NCI-H524 (cell line): ENCODE measurements at regions not wholly inside any gene's neighbourhood (a gene's known extent, or its start where the extent isn't known, plus 50 kb on each side); places are given as distances from the start of the nearest gene placed in this dataset.
"Not testable (repeated sequence)": the region's sequence is repeated elsewhere in the genome, so short reads cannot be mapped to it uniquely, and the experiment has no call there.

Experiments used
- DNase-seq, 2 experiments: peaks; one replicate each; lab custom pipeline; 2025; lab: John Stamatoyannopoulos, UW

DNA sequence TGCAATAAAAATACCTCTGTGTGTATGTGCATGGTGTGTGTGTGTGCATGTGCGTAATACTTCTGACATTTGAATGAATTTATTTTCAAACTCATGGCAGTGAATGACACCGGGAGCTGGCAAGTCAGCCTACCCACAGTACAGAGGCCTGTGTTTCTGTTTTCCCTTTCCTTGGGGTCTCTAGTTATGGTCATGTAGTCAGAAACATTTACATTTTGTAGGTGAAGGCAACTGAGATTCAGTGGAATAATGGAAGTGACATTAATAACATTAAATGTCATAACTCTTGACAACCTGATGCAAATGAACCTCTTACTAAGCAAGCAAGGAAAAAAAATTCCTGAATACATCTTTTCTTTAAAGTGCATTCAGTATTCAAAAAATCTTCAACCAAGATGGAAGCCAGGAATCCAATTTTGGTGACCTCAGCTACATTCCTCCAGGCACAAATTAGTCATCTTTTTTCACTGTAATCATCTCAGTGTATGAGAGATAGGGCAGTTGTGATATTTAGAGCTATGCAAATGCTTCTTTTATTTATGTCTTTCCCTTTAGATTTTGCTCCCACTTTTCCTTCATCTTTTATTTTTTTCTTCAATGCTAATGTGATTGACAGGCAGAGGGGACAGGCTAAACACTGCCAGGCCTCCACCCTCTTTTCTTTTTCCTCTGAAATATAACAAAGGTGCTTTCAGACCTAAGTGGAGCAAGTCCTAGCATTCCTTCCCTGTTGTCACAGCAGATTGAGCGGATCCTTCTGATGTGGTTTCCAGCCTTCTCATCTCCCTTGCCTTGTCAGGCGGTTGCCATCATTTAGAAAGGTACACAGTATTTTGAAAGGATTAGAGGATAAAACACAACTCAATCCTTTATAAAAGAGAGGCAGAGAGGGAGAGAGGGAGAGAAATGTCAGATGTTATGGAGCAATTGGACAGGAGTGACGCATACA lies 569.8 kb upstream of the ADAMTS16 start:
- DNase-seq, result no peak

DNA sequence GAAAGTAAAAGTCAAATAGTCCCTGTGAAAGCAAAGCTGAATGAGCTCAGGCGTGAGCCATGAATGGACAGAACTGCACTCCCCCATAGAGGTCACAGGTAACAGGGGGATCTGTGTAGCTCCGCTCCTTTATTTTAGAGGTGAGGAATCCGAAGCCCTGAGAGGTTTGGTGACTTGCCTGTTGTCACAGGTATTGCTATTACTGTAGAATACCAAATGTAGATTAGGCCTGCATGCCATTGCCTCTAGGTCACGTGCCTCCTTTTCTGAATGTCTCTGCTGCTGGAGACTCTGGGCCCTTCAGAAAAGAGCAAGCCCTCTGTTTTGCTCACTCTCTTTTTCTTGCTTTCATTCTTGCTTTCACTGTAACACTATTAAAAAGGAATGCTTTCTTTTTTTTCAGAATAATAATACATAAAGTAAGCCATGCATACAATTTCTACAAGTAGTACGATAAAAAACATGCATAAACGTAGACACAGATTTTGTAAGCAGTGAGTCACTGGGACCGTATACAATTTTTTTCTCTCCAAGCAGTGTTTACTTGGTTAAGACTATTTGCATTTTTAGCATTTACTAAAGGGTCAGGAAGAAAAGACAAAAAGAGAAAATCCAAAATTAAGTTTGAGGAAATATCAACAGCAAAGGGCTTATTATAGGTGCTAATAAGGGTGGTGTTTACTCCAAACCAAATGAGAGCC lies 568.7 kb upstream of the ADAMTS16 start:
- DNase-seq, result no peak

DNA sequence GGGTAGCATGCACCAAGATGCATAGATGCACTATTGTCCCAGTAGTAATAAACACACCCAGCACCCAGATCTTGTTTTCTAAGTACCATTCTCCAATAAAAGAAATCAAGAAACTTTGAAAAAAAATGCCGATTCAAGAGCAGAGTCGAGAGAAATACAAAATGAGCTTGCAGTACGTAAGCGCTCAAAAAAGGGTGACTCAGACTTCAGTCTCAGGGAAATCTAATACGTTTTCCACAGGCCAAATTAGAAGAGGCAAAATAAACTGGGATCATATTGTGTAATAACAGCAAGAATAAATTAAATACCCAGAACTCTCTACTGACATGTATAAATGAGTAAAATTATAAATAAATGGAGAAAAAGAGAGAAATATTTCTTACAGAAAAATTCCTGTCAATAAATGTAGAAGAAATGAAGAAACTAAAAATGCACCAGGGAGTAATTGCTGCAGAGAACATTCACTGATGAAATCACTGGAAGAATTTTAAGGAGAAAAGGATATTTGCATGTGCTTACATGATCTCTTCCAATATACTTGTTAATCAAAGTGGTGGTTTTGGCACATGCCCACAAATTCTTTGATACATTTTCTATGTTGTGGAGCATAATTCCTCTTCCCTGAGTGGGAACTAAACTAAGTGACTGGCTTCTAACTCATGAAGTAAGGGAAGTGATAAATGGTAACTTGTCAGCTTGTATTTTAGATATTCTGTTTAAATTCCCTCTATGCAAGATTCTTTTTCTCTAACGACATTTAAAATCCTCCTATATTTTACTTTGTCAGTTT lies 567.6 kb upstream of the ADAMTS16 start:
- DNase-seq, result no peak

DNA sequence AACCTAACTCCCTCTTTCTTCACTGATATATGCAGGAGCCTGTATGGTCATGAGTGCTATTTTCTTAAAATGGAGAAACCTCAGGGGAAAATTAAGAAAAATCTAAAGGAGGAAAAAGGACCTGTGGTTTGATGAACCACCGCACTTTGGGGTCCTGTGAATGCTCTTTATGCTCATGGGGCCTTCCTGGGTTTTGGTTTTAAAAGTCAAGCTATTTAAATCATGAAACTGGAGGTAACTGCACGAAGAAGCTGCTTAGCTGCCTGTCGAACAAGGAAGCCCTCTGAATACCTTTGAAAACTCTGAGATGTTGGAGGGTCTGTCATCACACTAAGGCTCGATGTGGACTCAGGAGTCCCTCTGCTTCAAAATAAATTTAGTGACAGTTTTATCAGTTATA lies 564.5 kb upstream of the ADAMTS16 start:
- DNase-seq, result no peak

DNA sequence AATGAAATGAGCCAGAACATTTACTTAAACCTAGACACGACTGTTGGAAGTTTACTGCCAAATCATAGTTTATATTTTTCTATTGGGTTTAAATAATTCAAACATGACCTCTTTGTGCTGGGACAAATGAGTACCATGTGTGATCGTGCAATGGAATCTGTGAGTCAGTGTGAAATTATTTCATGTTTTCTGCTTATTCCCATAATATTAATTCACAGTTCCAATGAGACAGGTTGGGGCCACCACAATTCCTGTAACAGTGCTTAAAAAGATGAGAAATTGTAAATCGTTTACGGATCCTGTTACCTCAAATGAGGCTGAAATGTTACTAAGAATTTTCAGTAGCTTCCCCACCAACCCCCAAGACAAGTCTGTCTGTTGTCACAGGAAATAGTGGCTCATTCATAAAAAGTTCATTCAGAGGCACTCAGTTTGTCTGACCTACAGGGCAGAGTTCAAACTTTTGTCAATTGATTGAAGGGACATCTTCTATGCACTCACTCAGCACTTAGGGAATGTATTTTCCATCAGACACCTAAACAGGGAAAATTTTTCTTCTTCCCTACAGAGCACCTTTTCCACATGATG lies 563.9 kb upstream of the ADAMTS16 start:
- no peak for DNase-seq

DNA sequence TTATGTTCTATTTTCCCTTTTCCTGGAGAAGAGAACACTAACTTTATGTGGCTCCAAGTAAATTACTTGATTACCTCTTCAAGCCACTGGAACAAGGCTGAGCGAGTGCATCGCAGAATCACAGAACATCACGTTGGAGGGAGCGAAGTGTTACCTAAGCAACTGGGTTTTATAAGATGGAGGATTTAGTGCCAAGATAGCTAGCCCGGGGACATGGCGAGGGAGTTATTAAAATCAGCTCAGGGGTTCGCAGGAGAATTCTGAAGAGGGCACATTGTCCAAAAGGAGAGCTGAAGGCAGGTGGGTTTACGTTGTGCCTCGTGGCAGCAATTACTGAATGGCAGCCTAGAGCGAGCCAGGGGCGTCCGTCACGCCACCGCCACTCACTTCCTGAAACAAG lies 563.2 kb upstream of the ADAMTS16 start:
- DNase-seq, result no peak

DNA sequence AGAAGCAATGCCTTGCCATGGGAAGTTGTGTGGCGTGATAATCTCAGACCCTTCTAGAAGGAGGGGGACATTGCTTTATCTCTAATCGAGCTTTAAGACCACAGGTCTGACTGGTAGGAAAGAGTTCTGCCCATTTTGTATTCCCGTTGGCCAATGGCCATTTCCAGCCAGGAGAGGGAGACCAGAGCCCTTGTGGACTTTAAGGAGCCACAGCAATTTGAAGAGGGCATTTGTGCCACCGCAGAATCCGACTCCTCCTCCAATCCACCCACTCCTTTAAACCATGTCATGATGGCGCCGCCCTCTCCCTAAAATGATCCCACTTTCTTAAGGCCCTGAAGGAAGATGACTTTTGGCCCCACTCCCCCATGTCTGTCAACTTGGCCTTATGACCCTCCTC lies 560.5 kb upstream of the ADAMTS16 start:
- no peak for DNase-seq

DNA sequence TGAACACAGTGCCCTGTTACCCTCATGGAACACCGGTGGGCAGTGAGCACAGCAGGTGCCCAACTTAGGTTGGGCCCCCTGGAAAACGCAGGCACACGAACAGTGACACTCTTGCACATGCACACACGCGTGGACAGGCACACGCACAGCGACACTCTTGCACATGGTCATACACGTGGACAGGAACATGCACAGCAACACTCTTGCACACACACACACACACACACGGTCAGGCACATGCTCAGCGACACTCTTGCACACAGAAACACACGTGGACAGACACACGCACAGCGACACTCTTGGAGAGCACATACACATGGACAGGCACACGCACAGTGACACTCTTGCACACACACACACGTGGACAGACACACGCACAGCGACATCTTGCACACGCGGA lies 559.4 kb upstream of the ADAMTS16 start:
- no peak for DNase-seq

DNA sequence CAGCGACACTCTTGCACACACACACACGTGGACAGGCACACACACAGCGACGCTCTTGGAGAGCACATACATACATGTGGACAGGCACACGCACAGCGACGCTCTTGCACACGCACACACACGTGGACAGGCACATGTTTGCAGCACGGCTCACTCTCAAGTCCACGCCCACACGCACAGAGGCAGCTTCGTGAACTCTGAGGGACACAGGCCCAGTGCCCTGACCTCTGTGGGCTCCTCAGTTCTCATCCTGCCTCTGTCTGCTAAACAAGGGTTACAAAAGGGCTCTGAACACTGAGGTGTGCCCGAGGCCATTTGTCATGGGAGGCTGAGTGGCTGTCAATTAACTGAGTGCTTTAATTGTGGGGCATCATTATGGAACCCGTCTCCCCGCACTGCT lies 558.8 kb upstream of the ADAMTS16 start:
- DNase-seq, result no peak

DNA sequence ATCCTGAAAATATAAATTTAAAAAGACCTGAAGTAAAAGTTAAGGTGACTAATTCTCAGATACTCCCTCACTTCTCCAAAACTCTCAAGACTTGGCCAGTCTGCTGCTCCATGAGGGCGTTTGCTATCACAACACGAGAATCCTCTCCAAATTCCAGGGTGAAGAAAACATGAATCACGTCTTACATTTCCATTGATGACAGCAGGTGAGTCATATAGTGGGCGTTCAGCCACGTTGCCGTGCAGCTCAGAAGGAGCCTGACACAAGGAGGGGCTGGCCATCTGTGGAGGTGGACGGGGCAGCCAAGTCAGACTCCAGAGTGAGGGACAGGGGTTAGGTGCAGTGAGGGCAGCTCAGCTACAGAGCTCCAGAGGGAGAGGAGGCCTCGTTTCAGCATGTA lies 555.1 kb upstream of the ADAMTS16 start:
- no peak for DNase-seq

DNA sequence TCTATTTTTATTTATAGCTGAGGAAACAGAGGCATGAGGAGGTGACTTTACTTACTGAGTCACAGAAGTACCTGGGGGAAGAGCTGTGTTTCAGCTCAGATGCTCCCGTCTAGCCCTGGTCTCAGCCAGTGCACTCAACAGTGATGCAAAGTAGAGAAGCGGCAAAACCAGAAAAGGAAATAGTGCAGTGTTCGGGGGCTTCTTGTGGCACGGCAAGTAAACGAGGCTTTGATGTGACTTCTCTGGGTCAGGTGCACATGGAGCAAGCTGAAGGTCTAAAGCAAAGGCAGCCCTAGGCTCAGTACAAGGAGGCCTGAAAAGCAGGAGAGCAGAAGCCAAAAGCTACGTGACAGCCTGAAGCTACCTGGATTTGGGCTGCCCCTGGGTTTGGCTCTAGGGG lies 526.7 kb upstream of the ADAMTS16 start:
- DNase-seq, result no peak

DNA sequence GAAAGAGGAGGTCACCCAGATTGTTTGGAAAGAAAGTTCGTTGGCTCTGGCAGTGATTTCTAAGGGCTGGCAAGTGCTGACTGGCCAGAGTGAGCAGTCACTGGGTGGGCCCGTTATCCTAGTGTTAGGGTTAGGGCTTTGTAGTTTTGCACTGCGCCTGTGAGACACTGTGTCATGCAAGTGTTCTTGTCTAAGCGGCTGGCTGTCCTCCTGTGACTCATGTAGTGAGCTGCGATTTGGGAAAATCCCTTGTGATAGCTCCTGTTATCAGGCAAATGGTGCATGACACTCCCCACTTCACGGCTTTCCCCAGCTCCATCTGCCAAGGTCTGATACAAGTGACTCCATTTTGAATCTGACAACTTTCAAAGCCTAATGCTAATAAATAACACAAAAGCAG lies 526.0 kb upstream of the ADAMTS16 start:
- DNase-seq, result peak; percentile 78 to 93

DNA sequence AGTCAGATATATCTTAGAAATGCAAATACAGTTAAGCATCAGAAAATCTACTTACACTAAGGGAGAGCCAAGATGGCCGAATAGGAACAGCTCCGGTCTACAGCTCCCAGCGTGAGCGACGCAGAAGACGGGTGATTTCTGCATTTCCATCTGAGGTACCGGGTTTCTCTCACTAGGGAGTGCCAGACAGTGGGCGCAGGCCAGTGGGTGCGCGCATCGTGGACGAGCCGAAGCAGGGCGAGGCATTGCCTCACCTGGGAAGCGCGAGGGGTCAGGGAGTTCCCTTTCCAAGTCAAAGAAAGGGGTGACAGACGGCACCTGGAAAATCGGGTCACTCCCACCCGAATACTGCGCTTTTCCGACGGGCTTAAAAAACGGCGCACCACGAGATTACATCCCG lies 524.8 kb upstream of the ADAMTS16 start:
- DNase-seq, result not testable (repeated sequence)

DNA sequence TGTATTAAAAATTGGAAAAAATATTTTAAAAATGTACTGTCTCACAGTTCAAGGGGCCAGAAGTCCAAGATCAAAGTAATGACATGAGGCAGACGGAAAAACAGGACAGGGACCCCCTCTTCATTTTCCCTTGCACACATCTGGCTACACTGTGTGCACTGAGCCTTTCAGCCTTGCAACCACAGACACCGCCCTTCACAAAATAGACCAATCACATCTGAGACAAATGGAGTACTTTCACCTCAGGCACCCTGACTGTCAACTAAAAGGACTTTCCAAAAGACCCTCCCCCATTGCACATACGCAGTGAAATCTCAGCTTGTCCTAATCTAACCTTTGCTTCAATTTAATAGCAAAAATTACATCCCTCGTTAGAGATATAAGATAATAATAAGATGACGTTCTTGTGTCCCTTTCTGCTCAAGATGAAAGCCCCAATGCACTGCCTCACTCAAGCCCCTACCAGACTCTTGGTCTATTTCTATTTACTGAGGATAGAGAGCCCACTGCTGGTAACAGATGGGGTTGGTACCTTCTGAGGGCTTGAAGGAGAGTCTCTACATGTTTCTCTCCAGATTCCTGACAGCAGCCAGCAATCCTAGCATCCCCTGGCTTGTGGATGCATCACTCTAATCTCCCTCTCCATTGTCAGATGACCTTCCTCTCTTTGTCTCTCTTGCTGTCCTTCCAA lies 514.8 kb upstream of the ADAMTS16 start:
- DNase-seq, result peak in 1 of 2 experiments; percentile 48

DNA sequence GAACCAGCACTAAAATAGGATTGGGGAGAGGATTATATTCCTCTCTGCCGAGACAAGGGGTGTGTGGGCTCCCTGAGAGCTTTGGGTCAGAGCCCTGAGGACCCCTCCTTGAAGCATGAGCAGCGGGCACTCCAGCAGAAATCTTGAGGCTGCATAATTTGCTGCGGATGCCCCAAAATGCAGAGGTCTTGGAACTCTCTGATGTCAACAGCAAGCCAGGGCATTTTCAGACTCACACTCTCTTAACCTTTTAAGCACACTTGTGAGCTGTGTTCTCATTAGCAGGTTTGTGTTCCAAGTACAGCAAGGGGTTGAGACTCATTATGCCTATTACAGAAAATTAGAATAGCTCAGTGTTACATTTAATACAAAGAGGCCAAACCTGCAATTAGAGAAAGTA lies 513.0 kb upstream of the ADAMTS16 start:
- peak; percentile 69 to 91 for DNase-seq

DNA sequence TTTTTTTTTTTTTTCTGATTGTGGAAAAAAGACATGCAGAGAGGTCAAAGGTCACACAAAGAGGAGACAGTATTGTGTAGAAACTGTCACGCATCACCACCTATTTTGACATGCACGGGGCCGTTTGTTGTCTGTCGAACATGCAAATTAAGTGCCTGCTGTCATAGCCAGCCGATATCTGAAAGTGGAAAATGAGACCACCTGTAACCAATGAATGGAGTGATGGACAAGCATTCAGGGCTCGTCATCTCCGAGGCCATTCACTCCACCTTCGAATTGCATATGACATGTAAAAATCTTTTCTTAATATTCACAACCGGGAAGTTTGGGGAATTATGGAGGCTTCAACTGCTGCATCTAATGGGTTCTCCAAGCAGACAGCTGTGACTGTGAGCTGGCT lies 512.2 kb upstream of the ADAMTS16 start:
- DNase-seq, result peak; percentile 15 to 72

DNA sequence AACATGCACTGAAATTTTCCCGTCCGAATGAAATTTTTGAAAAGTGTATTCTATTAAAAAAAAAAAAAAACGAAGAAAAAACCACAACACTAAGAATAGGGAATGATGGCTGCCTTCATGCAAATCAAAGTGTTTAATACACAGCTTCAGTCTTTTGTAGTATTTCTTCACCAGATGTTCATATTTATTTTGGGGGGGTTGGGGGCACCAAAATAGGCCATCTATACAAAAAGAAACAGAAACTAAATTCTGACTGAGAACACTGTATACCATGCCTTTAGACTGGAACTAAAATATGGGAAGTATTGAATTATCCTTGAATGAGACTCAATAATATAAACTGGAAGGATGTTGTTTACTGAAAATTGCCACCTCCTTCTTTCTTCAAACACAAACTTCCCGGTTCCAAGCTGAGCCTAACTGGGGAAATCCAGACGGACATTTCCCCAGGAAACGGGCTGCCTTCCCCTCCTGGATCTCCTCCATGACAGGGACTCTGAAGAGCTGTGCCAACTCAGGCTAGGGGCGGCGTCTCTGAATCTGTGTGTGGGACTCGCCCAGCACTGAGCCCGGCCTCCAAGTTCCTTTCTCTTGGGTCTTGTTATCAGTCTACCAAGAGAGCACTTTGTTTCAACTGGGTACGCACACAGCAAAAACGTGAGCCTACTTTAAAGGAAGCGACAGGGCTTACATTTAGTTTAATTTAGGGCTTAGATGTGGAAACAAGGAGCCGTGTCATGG lies 511.3 kb upstream of the ADAMTS16 start:
- DNase-seq, result no peak

DNA sequence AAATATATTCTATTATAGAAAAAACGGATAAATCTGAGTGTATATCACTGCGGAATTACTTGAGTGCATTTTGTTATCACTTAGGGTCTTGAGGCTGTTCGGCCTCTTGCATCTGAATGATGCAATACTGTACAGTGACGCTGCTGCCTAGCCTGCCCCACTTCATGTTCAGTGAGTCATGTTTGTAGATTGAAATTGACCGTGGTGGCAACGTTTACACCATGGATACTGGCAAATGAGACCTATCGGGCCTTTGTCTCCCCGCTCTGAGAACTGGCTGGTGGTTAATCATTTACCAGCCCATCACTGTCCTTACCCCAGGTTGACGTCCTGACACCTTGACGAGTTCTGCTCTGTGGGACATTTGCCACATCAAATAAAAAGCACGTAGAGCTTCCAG lies 510.1 kb upstream of the ADAMTS16 start:
- DNase-seq, result no peak

DNA sequence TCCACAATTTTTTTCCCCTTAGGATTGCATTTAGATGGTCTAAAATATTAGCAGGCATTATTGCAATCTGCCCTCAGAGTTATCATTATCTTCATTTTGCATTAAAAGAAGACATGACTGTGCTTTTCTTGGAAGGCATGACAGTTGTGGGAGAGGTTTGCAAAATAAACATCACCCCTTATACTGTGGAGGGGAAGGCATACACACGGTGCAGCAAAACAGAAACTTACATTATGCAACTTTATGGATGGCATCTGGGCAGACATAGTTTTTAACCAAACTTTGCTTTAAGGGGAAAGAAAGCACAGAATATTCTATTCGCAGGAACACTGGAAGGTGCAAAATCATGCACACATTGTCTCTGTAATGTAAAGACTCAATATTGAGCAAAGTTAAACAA lies 505.8 kb upstream of the ADAMTS16 start:
- no peak for DNase-seq

DNA sequence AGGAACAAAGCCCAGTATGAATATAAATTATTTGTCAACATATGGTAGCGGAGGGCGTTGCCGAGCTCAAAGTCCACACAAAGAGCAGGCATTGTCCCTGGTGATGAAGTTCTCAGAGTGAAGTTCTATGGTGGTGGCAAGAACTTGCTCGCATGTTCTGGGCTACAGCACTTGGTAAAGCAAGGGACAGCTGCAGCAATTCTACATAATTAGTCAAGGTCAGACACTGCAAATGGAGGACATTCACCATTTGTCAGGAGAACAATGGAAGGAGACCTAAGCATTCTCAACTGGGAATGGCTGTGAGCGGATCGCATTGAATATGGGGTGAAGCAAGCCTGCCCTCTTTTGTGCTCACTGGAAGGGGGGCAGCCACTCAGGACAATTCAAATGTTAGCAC lies 503.8 kb upstream of the ADAMTS16 start:
- DNase-seq, result no peak

DNA sequence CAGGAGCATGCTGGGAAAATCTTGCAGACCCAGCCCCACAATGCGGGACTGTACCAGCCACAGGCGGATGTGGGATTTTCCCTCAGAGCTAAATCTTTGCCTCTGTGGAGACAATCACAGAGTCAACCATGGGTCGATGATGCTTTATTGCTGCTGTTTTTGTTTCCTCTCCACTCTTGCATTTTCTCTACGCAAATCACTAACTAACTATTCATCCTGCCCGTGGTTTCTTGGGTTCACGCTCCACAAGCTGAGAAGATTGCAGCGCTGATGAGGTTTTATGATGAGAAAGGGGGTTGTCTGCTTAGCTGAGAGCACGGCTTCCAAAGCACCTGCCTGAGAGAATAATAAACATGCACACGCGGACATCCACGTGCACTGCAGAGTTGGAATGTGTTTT lies 500.2 kb upstream of the ADAMTS16 start:
- no peak for DNase-seq
